Bronchial epithelial cell (primary cell): ENCODE measurements at regions not wholly inside any gene's neighbourhood (a gene's known extent, or its start where the extent isn't known, plus 50 kb on each side); places are given as distances from the start of the nearest gene placed in this dataset.

ENCODE experiments used
- DNase-seq: peaks from one replicate; pipeline ENCODE4 v3.0.0-alpha.2; 2010; ENCODE audit warnings: low read depth
- FAIRE-seq: peaks from 2 replicates; lab custom pipeline; 2011; peaks lifted over from hg19 to GRCh38; lab: Jason Lieb, UNC
- H3K27me3 ChIP-seq: 2 replicates; pipeline ENCODE4 v1.5.1; 2011; ENCODE audit warnings: low read length; ENCODE audit not compliant: control insufficient read depth, insufficient read depth
- H3K36me3 ChIP-seq: 2 replicates; pipeline ENCODE4 v1.5.1; 2011; ENCODE audit warnings: low read length; ENCODE audit not compliant: control insufficient read depth, insufficient read depth
- H3K4me3 ChIP-seq: 2 replicates; pipeline ENCODE4 v1.5.1; 2011; ENCODE audit warnings: mild to moderate bottlenecking, low read depth, low read length, control low read depth
- TF ChIP-seq, protein P1 (sequence below): IDR thresholded peaks from 2 replicates; pipeline ENCODE4 v1.5.1; 2011; ENCODE audit warnings: mild to moderate bottlenecking, moderate library complexity, low read length, control low read depth, inconsistent platforms; ENCODE audit not compliant: insufficient read depth, severe bottlenecking

DNA sequence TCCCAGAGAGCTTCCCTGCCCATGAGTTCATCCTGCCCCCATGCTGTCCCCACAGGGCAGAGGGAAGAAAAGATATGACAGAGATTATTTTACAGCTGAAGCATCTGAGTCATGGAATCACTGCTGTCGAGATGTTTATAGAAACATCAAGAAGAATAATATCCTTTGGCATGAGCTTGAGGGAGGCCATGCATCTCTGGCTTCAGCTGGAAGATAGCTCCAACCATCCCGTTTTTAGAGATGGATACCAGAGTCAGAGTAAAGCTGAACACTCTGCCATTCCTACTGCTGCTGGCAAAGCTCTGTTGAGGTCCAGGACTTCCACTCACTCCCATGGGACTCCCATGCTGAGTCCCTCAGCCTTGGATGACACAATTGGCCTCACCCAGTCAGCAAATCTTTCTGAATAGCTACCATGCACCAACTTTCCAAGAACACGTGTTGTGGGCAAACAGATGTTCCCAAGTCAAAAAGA is 167.8 kb downstream of the TTC32 start:
- no peak overlapping the region for H3K4me3 ChIP-seq
- H3K27me3 ChIP-seq = no peaks in the 10 kb centered on the region
- DNase-seq = no peak
- FAIRE-seq = no peak
- TF ChIP-seq, protein P1, sequence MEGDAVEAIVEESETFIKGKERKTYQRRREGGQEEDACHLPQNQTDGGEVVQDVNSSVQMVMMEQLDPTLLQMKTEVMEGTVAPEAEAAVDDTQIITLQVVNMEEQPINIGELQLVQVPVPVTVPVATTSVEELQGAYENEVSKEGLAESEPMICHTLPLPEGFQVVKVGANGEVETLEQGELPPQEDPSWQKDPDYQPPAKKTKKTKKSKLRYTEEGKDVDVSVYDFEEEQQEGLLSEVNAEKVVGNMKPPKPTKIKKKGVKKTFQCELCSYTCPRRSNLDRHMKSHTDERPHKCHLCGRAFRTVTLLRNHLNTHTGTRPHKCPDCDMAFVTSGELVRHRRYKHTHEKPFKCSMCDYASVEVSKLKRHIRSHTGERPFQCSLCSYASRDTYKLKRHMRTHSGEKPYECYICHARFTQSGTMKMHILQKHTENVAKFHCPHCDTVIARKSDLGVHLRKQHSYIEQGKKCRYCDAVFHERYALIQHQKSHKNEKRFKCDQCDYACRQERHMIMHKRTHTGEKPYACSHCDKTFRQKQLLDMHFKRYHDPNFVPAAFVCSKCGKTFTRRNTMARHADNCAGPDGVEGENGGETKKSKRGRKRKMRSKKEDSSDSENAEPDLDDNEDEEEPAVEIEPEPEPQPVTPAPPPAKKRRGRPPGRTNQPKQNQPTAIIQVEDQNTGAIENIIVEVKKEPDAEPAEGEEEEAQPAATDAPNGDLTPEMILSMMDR = no peak
- H3K36me3 ChIP-seq = no peaks in the 10 kb centered on the region

DNA sequence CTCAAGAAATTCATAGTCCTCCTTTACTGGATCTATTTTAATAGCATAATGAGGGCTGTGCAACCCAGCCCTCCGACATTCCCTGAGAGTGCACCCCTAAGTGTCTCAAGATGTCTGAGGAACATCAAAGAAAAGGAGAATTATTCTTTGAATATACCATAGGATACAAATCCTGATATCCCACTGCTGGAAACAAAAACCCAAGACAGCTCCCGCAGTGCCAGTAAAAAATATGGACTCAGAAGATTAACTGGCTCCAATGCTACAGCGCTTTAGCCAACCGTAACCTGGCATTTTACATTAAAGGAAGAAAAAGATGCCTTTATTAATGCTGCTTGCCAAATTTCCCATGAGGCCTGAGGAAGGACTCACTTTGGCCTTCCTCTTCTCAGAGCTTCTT is 168.4 kb downstream of the TTC32 start:
- no peaks in the 10 kb centered on the region for H3K36me3 ChIP-seq
- FAIRE-seq (no peak), DNase-seq (no peak)
- no peak overlapping the region for H3K4me3 ChIP-seq
- H3K27me3 ChIP-seq = no peaks in the 10 kb centered on the region
- TF ChIP-seq, protein P1 = no peak

DNA sequence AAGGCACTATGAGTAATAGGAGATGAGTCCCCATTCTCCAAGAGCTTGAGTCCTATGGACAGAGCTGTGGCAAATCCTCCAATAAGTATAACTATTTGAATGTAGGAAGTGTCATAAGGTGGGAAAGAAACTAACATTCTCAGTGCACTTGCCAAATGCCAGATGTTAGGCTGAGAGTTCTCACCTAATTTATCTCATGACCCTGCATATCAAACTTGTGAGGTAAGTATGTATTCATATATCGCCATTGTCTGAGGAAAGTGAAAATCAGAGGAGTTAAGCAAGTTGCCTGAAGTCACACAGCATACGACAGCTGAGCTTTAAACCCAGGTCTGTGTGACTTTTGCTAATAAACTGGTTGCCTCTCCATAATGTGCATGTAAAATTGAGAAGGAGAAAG is 169.5 kb downstream of the TTC32 start:
- H3K36me3 ChIP-seq = no peaks in the 10 kb centered on the region
- FAIRE-seq (no peak), DNase-seq (no peak)
- H3K27me3 ChIP-seq = no peaks in the 10 kb centered on the region
- H3K4me3 ChIP-seq = no peak overlapping the region
- TF ChIP-seq, protein P1 = no peak

DNA sequence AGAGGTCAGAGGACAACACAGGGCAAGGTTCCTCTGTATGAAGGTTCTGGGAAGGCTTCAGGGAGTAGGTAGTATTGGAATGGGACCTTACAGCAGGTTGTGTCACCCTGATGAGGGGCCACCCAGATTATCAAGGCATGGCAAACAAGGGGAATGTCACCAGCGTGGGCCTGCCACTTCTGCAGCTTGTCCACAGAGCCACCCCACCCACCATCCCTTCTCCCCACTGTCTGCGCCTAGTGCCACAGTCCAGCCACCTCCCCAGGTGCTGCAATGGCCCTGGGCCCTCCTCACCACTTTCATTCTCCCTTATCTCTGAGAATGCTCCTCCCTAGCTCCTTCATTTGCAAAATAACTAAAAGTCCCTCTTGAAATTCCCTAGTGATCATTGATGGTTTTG is 170.3 kb downstream of the TTC32 start:
- Histone ChIP-seq H3K4me3 (no peak overlapping the region), H3K36me3 (no peaks in the 10 kb centered on the region), H3K27me3 (no peaks in the 10 kb centered on the region)
- DNase-seq (no peak), FAIRE-seq (peak; percentile 81)
- TF ChIP-seq, protein P1 = no peak

DNA sequence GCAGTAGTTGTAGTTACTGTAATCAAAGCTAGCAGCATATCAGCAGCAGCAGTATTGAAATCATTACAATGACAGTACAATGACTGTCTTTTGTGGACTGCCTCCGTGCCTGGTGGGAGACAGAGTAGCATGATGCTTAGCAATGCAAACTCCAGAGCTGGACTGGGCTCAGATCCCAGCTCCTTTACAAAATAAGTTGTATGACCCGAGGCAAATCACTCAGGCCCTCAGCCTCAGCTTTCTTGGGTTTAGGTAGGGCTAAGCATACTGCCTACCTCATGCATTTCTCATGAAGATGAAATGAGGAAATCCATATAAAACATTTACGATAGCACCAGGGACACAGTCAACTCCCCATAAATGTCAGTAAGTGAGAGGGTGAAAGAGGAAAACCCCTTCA is 170.7 kb downstream of the TTC32 start:
- DNase-seq (no peak), FAIRE-seq (no peak)
- H3K27me3 ChIP-seq = no peaks in the 10 kb centered on the region
- TF ChIP-seq, protein P1 = no peak
- H3K4me3 ChIP-seq = no peak overlapping the region
- no peaks in the 10 kb centered on the region for H3K36me3 ChIP-seq

DNA sequence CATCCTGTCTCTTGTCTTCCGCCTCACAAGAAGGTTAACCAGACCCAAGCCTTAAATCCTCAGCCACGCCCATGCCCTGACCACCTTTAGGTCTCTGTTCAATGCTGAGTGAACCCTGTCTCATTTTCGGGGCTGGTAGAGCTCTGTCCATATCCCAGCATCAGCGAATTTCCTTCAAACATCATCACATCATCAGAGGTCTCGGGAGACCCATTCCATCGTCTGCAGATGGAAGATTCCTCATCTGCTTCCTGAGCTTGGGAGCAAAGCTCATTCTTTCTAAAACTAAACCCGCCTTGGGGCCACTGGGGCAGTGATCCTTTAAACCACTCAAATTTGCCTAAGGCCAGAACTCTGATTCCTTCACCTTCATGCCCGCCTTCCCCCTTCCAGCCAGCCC is 173.7 kb downstream of the TTC32 start:
- Histone ChIP-seq H3K4me3 (no peak overlapping the region), H3K36me3 (no peaks in the 10 kb centered on the region), H3K27me3 (no peaks in the 10 kb centered on the region)
- TF ChIP-seq, protein P1 = no peak
- DNase-seq = no peak
- no peak for FAIRE-seq
